Spleen (tissue), 11 donors: ENCODE measurements at regions not wholly inside any gene's neighbourhood (a gene's known extent, or its start where the extent isn't known, plus 50 kb on each side); places are given as distances from the start of the nearest gene placed in this dataset.
A peak's percentile ranks its signal among the peaks of the same experiment; 100 is the strongest.

Experiments used
- DNase-seq: peaks from one replicate; pipeline ENCODE4 v3.0.0-alpha.2; 2020
- H3K27ac ChIP-seq, 8 donors: fragments of 200-600 bp; sonication (generic) in 7 of 8; 1 replicate in 4 of 8; 2 replicates in 4 of 8; pipeline versions ENCODE4 v1.5.0 to v1.8.0; 2016 to 2021; ENCODE audit warnings: inconsistent platforms in 4 of 8, mild to moderate bottlenecking in 4 of 8, moderate library complexity in 1 of 8
- H3K27me3 ChIP-seq, 7 donors: fragments of 200-600 bp; sonication (generic) in 6 of 7; replicated peaks in 1 of 7; 1 replicate in 4 of 7; 2 replicates in 3 of 7; pipeline versions ENCODE4 v1.5.0 to v1.8.0; 2016 to 2021; ENCODE audit warnings: inconsistent platforms in 3 of 7, mild to moderate bottlenecking in 1 of 7
- H3K36me3 ChIP-seq, 6 donors: fragments of 200-600 bp; sonication (generic) in 5 of 6; 1 replicate in 4 of 6; 2 replicates in 2 of 6; pipeline versions ENCODE4 v1.5.0 to v1.8.0; 2016 to 2021; ENCODE audit warnings: inconsistent platforms in 2 of 6
- H3K4me1 ChIP-seq, 6 donors: fragments of 200-600 bp; sonication (generic) in 5 of 6; 1 replicate in 3 of 6; 2 replicates in 3 of 6; pipeline versions ENCODE4 v1.5.0 to v1.8.0; 2016 to 2021; ENCODE audit warnings: inconsistent platforms in 3 of 6
- H3K4me3 ChIP-seq, 8 donors: fragments of 200-600 bp; sonication (generic) in 7 of 8; 1 replicate in 4 of 8; 2 replicates in 4 of 8; pipeline versions ENCODE4 v1.5.0 to v1.8.0; 2016 to 2021; ENCODE audit warnings: inconsistent platforms in 4 of 8, mild to moderate bottlenecking in 4 of 8, moderate library complexity in 2 of 8
- H3K9me3 ChIP-seq, 8 donors: fragments of 200-600 bp; sonication (generic) in 7 of 8; 1 replicate in 4 of 8; 2 replicates in 4 of 8; pipeline versions ENCODE4 v1.5.0 to v1.8.0; 2016 to 2021; ENCODE audit warnings: inconsistent platforms in 4 of 8
- CTCF ChIP-seq, 11 experiments: fragments of 200-600 bp in 7 of 11; fragments of 450-650 bp in 4 of 11; sonication (generic) in 4 of 11; IDR thresholded peaks in 8 of 11; conservative IDR thresholded peaks in 3 of 11; 1 replicate in 7 of 11; 2 replicates in 4 of 11; pipeline versions ENCODE4 v1.4.0 to v1.8.0; 2016 to 2021; ENCODE audit warnings: antibody characterized with exemption in 11 of 11, inconsistent platforms in 4 of 11, mild to moderate bottlenecking in 1 of 11
- POLR2A ChIP-seq, 3 donors: fragments of 450-650 bp; IDR thresholded peaks; one replicate each; pipeline ENCODE4 v1.5.1; 2017; ENCODE audit warnings: antibody characterized with exemption in 3 of 3, mild to moderate bottlenecking in 1 of 3
- POLR2AphosphoS5 ChIP-seq, 3 donors: sonication (generic); formaldehyde crosslinking; IDR thresholded peaks; one replicate each; pipeline ENCODE4 v1.5.1; 2017; ENCODE audit warnings: antibody characterized with exemption in 3 of 3
- WGBS, 5 donors: extraction: QIAGEN DNeasy Blood & Tissue Kit in 3 of 5; methylation state at CpG; one replicate each; pipeline versions ENCODE4 v1.1.5 to v1.1.7; 2013 to 2018; 5-methylcytosine and 5-hydroxymethylcytosine counted together
- intact Hi-C: fragments of 100-400 bp; cut with DNase I; formaldehyde crosslinking; loops from one replicate; pipeline ENCODE4 v1.15.0; 2023; ENCODE audit warnings: low total_unique reads
- donor health status: healthy with polysubstance abuse.
- donor health status: DM: no; HTN: no; CAD: no; lungs with moderate emphysema.
- donor health status: DM: no; HTN: no; CAD: no.
- donor health status: Bipolar disorder and iron deficiency.
- donor health status: healthy.
- donor health status: DM: no; HTN: no; CAD: no.
- donor health status: DM: yes; HTN: yes; CAD: no.

GRCh38 chr14:105903971-105904370, 377.6 kb downstream of the TMEM121 start:
- peak overlapping the region in 1 of 8 donors; percentile 6 for H3K27ac ChIP-seq
- intact Hi-C loops = no loop called here
- H3K9me3 ChIP-seq = peaks cover 0 to 5% (median 0%) of the 10 kb centered on the region in 8 donors
- no peaks in the 10 kb centered on the region for H3K36me3 ChIP-seq
- no peak overlapping the region for H3K4me3 ChIP-seq
- no peak for TF ChIP-seq POLR2AphosphoS5 (IDR thresholded peaks at IDR 0.05)
- no peak for TF ChIP-seq CTCF (IDR thresholded peaks at IDR 0.05 in 8 of 11, conservative IDR thresholded peaks at IDR 0.05 in 3 of 11)
- no peak for TF ChIP-seq POLR2A (IDR thresholded peaks at IDR 0.05)
- WGBS, 5 donors = 52 to 100% (median 71%) methylated on average over 1 to 9 of the region's 9 CpGs
- DNase-seq = no peak
- peaks cover 0 to 12% (median 2%) of the 10 kb centered on the region in 6 donors for H3K4me1 ChIP-seq
- H3K27me3 ChIP-seq = peaks cover 0 to 37% (median 0%) of the 10 kb centered on the region in 7 donors

- TF ChIP-seq POLR2A (IDR thresholded peaks at IDR 0.05) (no peak), CTCF (IDR thresholded peaks at IDR 0.05 in 8 of 11, conservative IDR thresholded peaks at IDR 0.05 in 3 of 11) (no peak), POLR2AphosphoS5 (IDR thresholded peaks at IDR 0.05) (no peak)
- Histone ChIP-seq H3K4me1 (peaks cover 0 to 9% (median 2%) of the 10 kb centered on the region in 6 donors), H3K9me3 (peaks cover 0 to 5% (median 0%) of the 10 kb centered on the region in 8 donors), H3K27me3 (peaks cover 0 to 36% (median 0%) of the 10 kb centered on the region in 7 donors), H3K4me3 (peak overlapping the region in 1 of 8 donors; percentile 46), H3K36me3 (no peaks in the 10 kb centered on the region), H3K27ac (peak overlapping the region in 1 of 8 donors; percentile 40)
- intact Hi-C loops = no loop called here
- WGBS, 5 donors = 51 to 61% (median 56%) methylated on average over 4 to 11 of the region's 11 CpGs
- DNase-seq = no peak
Measured at GRCh38 chr14:105904379-105904778, 378.0 kb downstream of the TMEM121 start.

- Histone ChIP-seq H3K9me3 (peaks cover 0 to 5% (median 0%) of the 10 kb centered on the region in 8 donors), H3K4me3 (peak overlapping the region in 1 of 8 donors; percentile 46), H3K36me3 (no peaks in the 10 kb centered on the region), H3K27me3 (peaks cover 0 to 25% (median 0%) of the 10 kb centered on the region in 7 donors), H3K27ac (peak overlapping the region in 1 of 8 donors; percentile 40), H3K4me1 (no peaks in the 10 kb centered on the region)
- intact Hi-C loops = no loop called here
- TF ChIP-seq POLR2A (IDR thresholded peaks at IDR 0.05) = no peak
- peak in 1 of 3 donors; percentile 26 for TF ChIP-seq POLR2AphosphoS5 (IDR thresholded peaks at IDR 0.05)
- DNase-seq = no peak
- 57 to 80% (median 70%) methylated on average over 3 to 11 of the region's 11 CpGs for WGBS, 5 donors
Measured at GRCh38 chr14:105905456-105905855, 379.1 kb downstream of the TMEM121 start.

GRCh38 chr14:105907276-105907675, 380.9 kb downstream of the TMEM121 start:
- no peaks in the 10 kb centered on the region for H3K4me1 ChIP-seq
- intact Hi-C loops = no loop called here
- peaks cover 0 to 5% (median 0%) of the 10 kb centered on the region in 8 donors for H3K9me3 ChIP-seq
- TF ChIP-seq CTCF (IDR thresholded peaks at IDR 0.05 in 8 of 11, conservative IDR thresholded peaks at IDR 0.05 in 3 of 11) (no peak), POLR2A (IDR thresholded peaks at IDR 0.05) (no peak), POLR2AphosphoS5 (IDR thresholded peaks at IDR 0.05) (no peak)
- H3K4me3 ChIP-seq = peak overlapping the region in 1 of 8 donors; percentile 46
- H3K27ac ChIP-seq = peak overlapping the region in 2 of 8 donors; percentile 10 to 51
- no peak for DNase-seq
- H3K36me3 ChIP-seq = no peaks in the 10 kb centered on the region
- 55 to 100% (median 67%) methylated on average over 1 to 3 of the region's 3 CpGs; no CpG with 5 or more reads in 1 of the 5 donors for whole genome bisulfite sequencing, 5 donors
- peaks cover 0 to 9% (median 0%) of the 10 kb centered on the region in 7 donors for H3K27me3 ChIP-seq
